Pancreas (tissue), 10 donors: ENCODE measurements at regions not wholly inside any gene's neighbourhood (a gene's known extent, or its start where the extent isn't known, plus 50 kb on each side); places are given as distances from the start of the nearest gene placed in this dataset.

Source experiments
- ATAC-seq, 4 donors: fragments of 200-7000 bp; cut with Tn5 transposase; one replicate each; pipeline versions ENCODE4 v1.8.0 to v1.9.1; 2020; ENCODE audit warnings: mild to moderate bottlenecking in 4 of 4, moderate library complexity in 4 of 4
- DNase-seq, 6 donors: peaks; one replicate each; pipeline ENCODE4 v3.0.0-alpha.2; 2020
- FAIRE-seq: peaks from 2 replicates; lab custom pipeline; 2012; peaks lifted over from hg19 to GRCh38; lab: Jason Lieb, UNC
- H3K27ac ChIP-seq, 4 donors: fragments of 200-600 bp; sonication (generic); 1 replicate in 3 of 4; 2 replicates in 1 of 4; pipeline versions ENCODE4 v1.5.0 to v1.8.0; 2020
- H3K27me3 ChIP-seq, 4 donors: fragments of 200-600 bp; one replicate each; pipeline ENCODE4 v1.8.0; 2021
- H3K36me3 ChIP-seq, 3 donors: fragments of 200-600 bp; sonication (generic) in 1 of 3; one replicate each; pipeline versions ENCODE4 v1.5.0 to v1.8.0; 2020 to 2021
- H3K4me1 ChIP-seq, 3 donors: fragments of 200-600 bp; one replicate each; pipeline ENCODE4 v1.8.0; 2021
- H3K4me3 ChIP-seq, 4 donors: fragments of 200-600 bp; sonication (generic) in 2 of 4; one replicate each; pipeline versions ENCODE4 v1.5.0 to v1.8.0; 2020 to 2021
- H3K9me3 ChIP-seq, 4 donors: fragments of 200-600 bp; one replicate each; pipeline ENCODE4 v1.8.0; 2021
- CTCF ChIP-seq, 4 donors: fragments of 200-600 bp; sonication (generic) in 3 of 4; IDR thresholded peaks; one replicate each; pipeline versions ENCODE4 v1.5.0 to v1.8.0; 2021; ENCODE audit warnings: antibody characterized with exemption in 4 of 4
- WGBS, 2 donors: extraction: QIAGEN DNeasy Blood & Tissue Kit; methylation state at CpG; one replicate each; pipeline ENCODE4 v1.1.7; 2013; 5-methylcytosine and 5-hydroxymethylcytosine counted together
- intact Hi-C, 3 donors: fragments of 100-400 bp; cut with DNase I; formaldehyde crosslinking; loops; one replicate each; pipeline versions ENCODE4 v1.11.1 to v1.14.2; 2022
- donor health status: healthy with polysubstance abuse.
- donor health status: DM: no; HTN: no; CAD: no; lungs with moderate emphysema.
- donor health status: DM: no; HTN: no; CAD: no.
- donor health status: control.
- donor health status: control.
- donor health status: Bipolar disorder and iron deficiency.
- donor health status: DM: yes; HTN: yes; CAD: no.
- donor health status: DM: no; HTN: no; CAD: no.
- donor health status: DM: no; HTN: no; CAD: no.
- donor health status: DM: yes; HTN: yes; CAD: no.

DNA sequence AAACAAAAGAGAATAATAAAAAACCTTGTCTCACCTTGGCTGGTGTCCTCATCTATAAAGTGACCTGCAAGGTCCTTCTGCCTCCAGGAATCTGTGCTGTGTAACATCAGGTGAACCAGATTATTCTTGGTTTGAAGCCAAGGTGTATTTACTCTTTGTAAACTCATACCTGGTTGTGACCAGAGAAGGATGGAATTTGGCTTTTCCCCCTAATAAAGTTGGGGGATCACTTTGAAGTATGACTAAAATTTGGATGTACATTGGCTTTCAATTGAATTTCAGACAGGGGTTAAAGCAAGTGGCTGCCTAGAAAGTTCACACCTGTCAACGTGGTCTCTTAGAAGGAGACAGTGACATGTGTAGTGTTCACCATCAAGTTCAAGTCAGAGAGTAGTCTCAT, 100.1 kb downstream of the SCP2D1 start:
- H3K4me1 ChIP-seq: peaks cover 0 to 3% (median 0%) of the 10 kb centered on the region in 3 donors
- 54 to 57% methylated on average over 1 of the region's 1 CpG for WGBS, 2 donors
- intact Hi-C loops: no loop called here
- FAIRE-seq: no peak
- no peaks in the 10 kb centered on the region for H3K27me3 ChIP-seq
- ATAC-seq: no peak
- no peak for TF ChIP-seq CTCF (IDR thresholded peaks at IDR 0.05)
- DNase-seq: no peak
- H3K27ac ChIP-seq: no peak overlapping the region
- H3K36me3 ChIP-seq: no peaks in the 10 kb centered on the region
- no peaks in the 10 kb centered on the region for H3K9me3 ChIP-seq
- H3K4me3 ChIP-seq: no peak overlapping the region

- no peak overlapping the region for H3K27ac ChIP-seq
- FAIRE-seq: no peak
- no peak for ATAC-seq
- no peaks in the 10 kb centered on the region for H3K9me3 ChIP-seq
- no peaks in the 10 kb centered on the region for H3K36me3 ChIP-seq
- DNase-seq: no peak
- TF ChIP-seq CTCF (IDR thresholded peaks at IDR 0.05): no peak
- 66 to 75% methylated on average over 2 of the region's 2 CpGs for WGBS, 2 donors
- no peaks in the 10 kb centered on the region for H3K27me3 ChIP-seq
- intact Hi-C loops: no loop called here
- no peak overlapping the region for H3K4me3 ChIP-seq
- peaks cover 0 to 3% (median 0%) of the 10 kb centered on the region in 3 donors for H3K4me1 ChIP-seq
Measured at GRCh38 chr20:18914796-18915195, 101.2 kb downstream of the SCP2D1 start.

GRCh38 chr20:18916886-18917750, 103.5 kb downstream of the SCP2D1 start:
- Histone ChIP-seq H3K27me3 (no peaks in the 10 kb centered on the region), H3K27ac (no peak overlapping the region), H3K9me3 (no peaks in the 10 kb centered on the region), H3K4me3 (no peak overlapping the region), H3K4me1 (no peaks in the 10 kb centered on the region), H3K36me3 (no peaks in the 10 kb centered on the region)
- DNase-seq: no peak
- ATAC-seq: no peak
- FAIRE-seq: no peak
- no peak for TF ChIP-seq CTCF (IDR thresholded peaks at IDR 0.05)
- 73 to 79% methylated on average over 6 of the region's 6 CpGs for WGBS, 2 donors
- intact Hi-C loops: no loop called here

- Histone ChIP-seq H3K9me3 (no peaks in the 10 kb centered on the region), H3K27ac (no peak overlapping the region), H3K4me3 (no peak overlapping the region), H3K27me3 (no peaks in the 10 kb centered on the region), H3K4me1 (no peaks in the 10 kb centered on the region), H3K36me3 (no peaks in the 10 kb centered on the region)
- WGBS, 2 donors: 79 to 81% methylated on average over 3 of the region's 3 CpGs
- TF ChIP-seq CTCF (IDR thresholded peaks at IDR 0.05): no peak
- ATAC-seq: no peak
- no peak for FAIRE-seq
- intact Hi-C loops: no loop called here
- no peak for DNase-seq
Measured at GRCh38 chr20:18919996-18920395, 106.4 kb downstream of the SCP2D1 start.

GRCh38 chr20:18921291-18921690, 107.7 kb downstream of the SCP2D1 start:
- no peak overlapping the region for H3K4me3 ChIP-seq
- intact Hi-C loops: no loop called here
- no peak for FAIRE-seq
- H3K27me3 ChIP-seq: no peaks in the 10 kb centered on the region
- H3K4me1 ChIP-seq: no peaks in the 10 kb centered on the region
- 82 to 89% methylated on average over 3 of the region's 3 CpGs for WGBS, 2 donors
- H3K36me3 ChIP-seq: no peaks in the 10 kb centered on the region
- no peak for ATAC-seq
- DNase-seq: no peak
- H3K27ac ChIP-seq: no peak overlapping the region
- no peak for TF ChIP-seq CTCF (IDR thresholded peaks at IDR 0.05)
- H3K9me3 ChIP-seq: no peaks in the 10 kb centered on the region
